Neural progenitor cell (in vitro differentiated cells): ENCODE measurements at regions not wholly inside any gene's neighbourhood (a gene's known extent, or its start where the extent isn't known, plus 50 kb on each side); places are given as distances from the start of the nearest gene placed in this dataset.

Experiments used
- EZH2 ChIP-seq: fragments of 200-600 bp; sonication (generic); IDR thresholded peaks from 2 replicates; pipeline ENCODE4 v1.6.1; 2017; ENCODE audit warnings: antibody characterized with exemption, mild to moderate bottlenecking, moderate library complexity
- EZH2phosphoT487 ChIP-seq: fragments of 200-600 bp; sonication (generic); IDR thresholded peaks from 2 replicates; pipeline ENCODE4 v1.6.1; 2017; ENCODE audit warnings: antibody characterized with exemption
- TF ChIP-seq, protein P1 (sequence below): fragments of 200-600 bp; sonication (generic); IDR thresholded peaks from 2 replicates; pipeline ENCODE4 v1.5.1; 2017; ENCODE audit warnings: antibody characterized with exemption, mild to moderate bottlenecking

DNA sequence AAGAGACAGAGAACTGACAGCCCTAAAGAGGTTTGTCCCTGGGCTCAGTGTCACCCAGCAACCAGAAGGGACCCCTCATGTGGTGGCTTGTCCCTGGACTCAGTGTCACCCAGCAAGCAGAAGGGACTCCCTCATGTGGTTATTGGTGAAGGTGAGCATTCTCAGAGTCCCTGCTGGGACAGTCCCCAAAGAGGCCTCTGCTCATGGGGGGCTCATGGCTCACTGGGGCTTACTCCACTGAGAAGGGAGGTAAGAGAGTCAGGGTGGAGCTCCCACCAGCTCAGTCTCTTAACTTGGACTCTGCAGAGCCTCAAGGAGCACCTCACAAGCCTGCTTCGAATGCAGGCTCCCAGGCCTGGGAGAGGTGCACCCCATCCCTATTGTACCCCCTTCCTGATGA lies 145.2 kb upstream of the COPS8 start:
- TF ChIP-seq EZH2 (no peak), EZH2phosphoT487 (no peak)
- TF ChIP-seq, protein P1, sequence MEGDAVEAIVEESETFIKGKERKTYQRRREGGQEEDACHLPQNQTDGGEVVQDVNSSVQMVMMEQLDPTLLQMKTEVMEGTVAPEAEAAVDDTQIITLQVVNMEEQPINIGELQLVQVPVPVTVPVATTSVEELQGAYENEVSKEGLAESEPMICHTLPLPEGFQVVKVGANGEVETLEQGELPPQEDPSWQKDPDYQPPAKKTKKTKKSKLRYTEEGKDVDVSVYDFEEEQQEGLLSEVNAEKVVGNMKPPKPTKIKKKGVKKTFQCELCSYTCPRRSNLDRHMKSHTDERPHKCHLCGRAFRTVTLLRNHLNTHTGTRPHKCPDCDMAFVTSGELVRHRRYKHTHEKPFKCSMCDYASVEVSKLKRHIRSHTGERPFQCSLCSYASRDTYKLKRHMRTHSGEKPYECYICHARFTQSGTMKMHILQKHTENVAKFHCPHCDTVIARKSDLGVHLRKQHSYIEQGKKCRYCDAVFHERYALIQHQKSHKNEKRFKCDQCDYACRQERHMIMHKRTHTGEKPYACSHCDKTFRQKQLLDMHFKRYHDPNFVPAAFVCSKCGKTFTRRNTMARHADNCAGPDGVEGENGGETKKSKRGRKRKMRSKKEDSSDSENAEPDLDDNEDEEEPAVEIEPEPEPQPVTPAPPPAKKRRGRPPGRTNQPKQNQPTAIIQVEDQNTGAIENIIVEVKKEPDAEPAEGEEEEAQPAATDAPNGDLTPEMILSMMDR = no peak
